WTC11 (cell line): ENCODE measurements at regions not wholly inside any gene's neighbourhood (a gene's known extent, or its start where the extent isn't known, plus 50 kb on each side); places are given as distances from the start of the nearest gene placed in this dataset.

Experiments used
- ATAC-seq: fragments of 200-7000 bp; cut with Tn5 transposase; 2 replicates; pipeline ENCODE4 v1.10.0; 2021; ENCODE audit warnings: mild to moderate bottlenecking, moderate library complexity
- CTCF ChIA-PET: fragments of 300-600 bp; sonication (Branson Sonifier 250); formaldehyde crosslinking; loops from one replicate; lab custom pipeline; 2021; ENCODE audit warnings: antibody characterized with exemption; lab: Charles Lee
- POLR2A ChIA-PET: fragments of 350-600 bp; sonication (Branson Sonifier 250); formaldehyde crosslinking; loops from one replicate; lab custom pipeline; 2021; ENCODE audit warnings: antibody characterized with exemption; lab: Charles Lee
- DNase-seq: peaks from one replicate; pipeline ENCODE4 v3.0.0; 2021; ENCODE audit warnings: low spot score
- H3K27ac Mint-ChIP-seq: 2 replicates; pipeline ENCODE4 v1.8.0; 2021; ENCODE audit warnings: mixed read lengths
- H3K27me3 Mint-ChIP-seq: 2 replicates; pipeline ENCODE4 v1.8.0; 2021; ENCODE audit warnings: low read depth, mild to moderate bottlenecking, moderate library complexity, mixed read lengths
- H3K36me3 Mint-ChIP-seq: 2 replicates; pipeline ENCODE4 v1.8.0; 2021; ENCODE audit warnings: mixed read lengths
- H3K4me1 Mint-ChIP-seq: 2 replicates; pipeline ENCODE4 v1.8.0; 2022; ENCODE audit warnings: mixed read lengths
- H3K4me3 Mint-ChIP-seq: 2 replicates; pipeline ENCODE4 v1.8.0; 2021; ENCODE audit warnings: mild to moderate bottlenecking, moderate library complexity, mixed read lengths
- H3K9me3 Mint-ChIP-seq: 2 replicates; pipeline ENCODE4 v1.8.0; 2021; ENCODE audit warnings: mixed read lengths
- AFF4 ChIP-seq: sonication (generic); formaldehyde crosslinking; IDR thresholded peaks from 2 replicates; pipeline ENCODE4 v1.8.1; 2023; ENCODE audit warnings: mild to moderate bottlenecking, missing genetic modification reagents, borderline replicate concordance
- ARID4B ChIP-seq: sonication (generic); formaldehyde crosslinking; IDR thresholded peaks from 2 replicates; pipeline ENCODE4 v1.8.0; 2023; ENCODE audit warnings: missing genetic modification reagents, mild to moderate bottlenecking, borderline replicate concordance
- ATF6 ChIP-seq: sonication (generic); formaldehyde crosslinking; IDR thresholded peaks from 2 replicates; pipeline ENCODE4 v1.8.1; 2023; ENCODE audit warnings: mild to moderate bottlenecking, missing genetic modification reagents
- CBFB ChIP-seq: sonication (generic); formaldehyde crosslinking; IDR thresholded peaks from 2 replicates; pipeline ENCODE4 v1.8.1; 2022; ENCODE audit warnings: mild to moderate bottlenecking, low read depth, missing genetic modification reagents
- CDX4 ChIP-seq: fragments of 250-450 bp; sonication (Bioruptor Pico); IDR thresholded peaks from 2 replicates; pipeline ENCODE4 v1.9.0; 2021; ENCODE audit warnings: moderate library complexity, mild to moderate bottlenecking, inconsistent platforms, borderline replicate concordance
- E2F4 ChIP-seq: sonication (generic); formaldehyde crosslinking; IDR thresholded peaks from 2 replicates; pipeline ENCODE4 v1.8.1; 2022; ENCODE audit warnings: low read depth, mild to moderate bottlenecking, moderate library complexity, missing genetic modification reagents, borderline replicate concordance
- HMGXB4 ChIP-seq: sonication (generic); formaldehyde crosslinking; IDR thresholded peaks from 2 replicates; pipeline ENCODE4 v1.8.1; 2023; ENCODE audit warnings: mild to moderate bottlenecking, moderate library complexity, missing genetic modification reagents
- MXD4 ChIP-seq: fragments of 250-450 bp; sonication (Bioruptor Pico); IDR thresholded peaks from 2 replicates; pipeline ENCODE4 v1.8.0; 2021; ENCODE audit warnings: mild to moderate bottlenecking, moderate library complexity, borderline replicate concordance
- RELA ChIP-seq: sonication (generic); formaldehyde crosslinking; IDR thresholded peaks from 2 replicates; pipeline ENCODE4 v1.8.1; 2022; ENCODE audit warnings: missing genetic modification reagents, mild to moderate bottlenecking, borderline replicate concordance
- SMAD3 ChIP-seq: sonication (generic); formaldehyde crosslinking; IDR thresholded peaks from 2 replicates; pipeline ENCODE4 v1.8.0; 2022; ENCODE audit warnings: missing genetic modification reagents, mild to moderate bottlenecking, borderline replicate concordance
- SMAD4 ChIP-seq: sonication (generic); formaldehyde crosslinking; IDR thresholded peaks from 2 replicates; pipeline ENCODE4 v1.8.0; 2022; ENCODE audit warnings: mild to moderate bottlenecking, missing genetic modification reagents
- SP1 ChIP-seq: sonication (generic); formaldehyde crosslinking; conservative IDR thresholded peaks from 2 replicates; pipeline ENCODE4 v1.8.1; 2022; ENCODE audit warnings: missing genetic modification reagents
- TCF7 ChIP-seq: sonication (generic); formaldehyde crosslinking; IDR thresholded peaks from 2 replicates; pipeline ENCODE4 v1.8.0; 2022; ENCODE audit warnings: mild to moderate bottlenecking, low read depth, missing genetic modification reagents, moderate library complexity
- ZNF219 ChIP-seq: sonication (generic); formaldehyde crosslinking; IDR thresholded peaks from 2 replicates; pipeline ENCODE4 v1.8.0; 2023; ENCODE audit warnings: missing genetic modification reagents, mild to moderate bottlenecking, borderline replicate concordance
- ZSCAN18 ChIP-seq: fragments of 250-450 bp; sonication (Bioruptor Pico); IDR thresholded peaks from 2 replicates; pipeline ENCODE4 v2.1.2; 2022; ENCODE audit warnings: mild to moderate bottlenecking, moderate library complexity

- TF ChIP-seq AFF4 (no peak), RELA (CRISPR knock-in tag) (no peak), SMAD3 (CRISPR knock-in tag) (no peak)
These were observed 96.2 kb downstream of the UGT2B28 start (continued) for GRCh38 chr4:69376450-69376849.

GRCh38 chr4:69377562-69377961, 97.3 kb downstream of the UGT2B28 start:
- Mint-ChIP-seq H3K4me3 (no peak overlapping the region), H3K27me3 (no peaks in the 10 kb centered on the region), H3K27ac (no peak overlapping the region), H3K9me3 (peaks cover 11% of the 10 kb centered on the region), H3K36me3 (no peaks in the 10 kb centered on the region), H3K4me1 (peaks cover 7% of the 10 kb centered on the region)
- ATAC-seq (no peak), DNase-seq (no peak)
- ChIA-PET CTCF (interaction anchor here (0.6 kb wide), 1 partner anchor 207 kb away, joined by 3 read pairs; no protein-coding TSS in a partner anchor), POLR2A (no interaction called here)
- TF ChIP-seq ZNF219 (CRISPR knock-in tag) (no peak), E2F4 (no peak), CDX4 (no peak)

- Mint-ChIP-seq H3K4me1 (peaks cover 5% of the 10 kb centered on the region; the same call in 1 of the 2 replicates), H3K4me3 (no peak overlapping the region), H3K9me3 (peaks cover 11% of the 10 kb centered on the region; the same call in 1 of the 2 replicates), H3K27ac (no peak overlapping the region), H3K36me3 (no peaks in the 10 kb centered on the region), H3K27me3 (no peaks in the 10 kb centered on the region)
- ChIA-PET CTCF (no interaction called here), POLR2A (no interaction called here)
- ATAC-seq (no peak), DNase-seq (no peak)
- TF ChIP-seq MXD4 (no peak), TCF7 (CRISPR knock-in tag) (no peak), ATF6 (CRISPR knock-in tag) (no peak), ZSCAN18 (CRISPR knock-in tag) (no peak), ARID4B (CRISPR knock-in tag) (no peak), SP1 (CRISPR knock-in tag) (no peak), SMAD4 (CRISPR knock-in tag) (no peak), HMGXB4 (CRISPR knock-in tag) (no peak), CBFB (CRISPR knock-in tag) (no peak)
These were observed 103.0 kb downstream of the UGT2B28 start for GRCh38 chr4:69383281-69383680.
